ENCODE measurements at regions not wholly inside any gene's neighbourhood (a gene's known extent, or its start where the extent isn't known, plus 50 kb on each side); places are given as distances from the start of the nearest gene placed in this dataset.
A peak's percentile ranks its signal among the peaks of the same experiment; 100 is the strongest.

- no peak for DNase-seq
These were observed 494.2 kb upstream of the ZMIZ1 start for GRCh38 chr10:78574547-78574946.

GRCh38 chr10:78575400-78575799 lies 493.4 kb upstream of the ZMIZ1 start:
- DNase-seq, result peak; percentile 71

GRCh38 chr10:78576276-78576675 lies 492.5 kb upstream of the ZMIZ1 start:
- no peak for DNase-seq

- no peak for DNase-seq
These were observed 491.1 kb upstream of the ZMIZ1 start for GRCh38 chr10:78577712-78578111.

GRCh38 chr10:78578929-78579328 lies 489.8 kb upstream of the ZMIZ1 start:
- DNase-seq, result peak; percentile 20

GRCh38 chr10:78579576-78579975 lies 489.2 kb upstream of the ZMIZ1 start:
- no peak for DNase-seq

- no peak for DNase-seq
These were observed 488.8 kb upstream of the ZMIZ1 start for GRCh38 chr10:78579995-78580394.

- no peak for DNase-seq
These were observed 487.6 kb upstream of the ZMIZ1 start for GRCh38 chr10:78581133-78581694.

GRCh38 chr10:78582540-78582939 lies 486.2 kb upstream of the ZMIZ1 start:
- DNase-seq, result no peak

- DNase-seq, result no peak
These were observed 484.5 kb upstream of the ZMIZ1 start for GRCh38 chr10:78584266-78584665.

GRCh38 chr10:78584681-78585080 lies 484.1 kb upstream of the ZMIZ1 start:
- DNase-seq, result no peak

- DNase-seq, result no peak
These were observed 482.8 kb upstream of the ZMIZ1 start for GRCh38 chr10:78585952-78586351.

GRCh38 chr10:78588194-78588811 lies 480.5 kb upstream of the ZMIZ1 start:
- peak; percentile 63 for DNase-seq

GRCh38 chr10:78589687-78590086 lies 479.1 kb upstream of the ZMIZ1 start:
- DNase-seq, result no peak

GRCh38 chr10:78591066-78591465 lies 477.7 kb upstream of the ZMIZ1 start:
- DNase-seq, result no peak

- no peak for DNase-seq
These were observed 474.1 kb upstream of the ZMIZ1 start for GRCh38 chr10:78594559-78595268.

- no peak for DNase-seq
These were observed 473.5 kb upstream of the ZMIZ1 start for GRCh38 chr10:78595269-78595619.

- DNase-seq, result no peak
These were observed 472.2 kb upstream of the ZMIZ1 start for GRCh38 chr10:78596556-78596955.

GRCh38 chr10:78597796-78598555 lies 470.8 kb upstream of the ZMIZ1 start:
- DNase-seq, result no peak

GRCh38 chr10:78599122-78599853 lies 469.5 kb upstream of the ZMIZ1 start:
- no peak for DNase-seq

- no peak for DNase-seq
These were observed 468.6 kb upstream of the ZMIZ1 start for GRCh38 chr10:78600121-78600665.

- peak; percentile 11 for DNase-seq
These were observed 468.0 kb upstream of the ZMIZ1 start for GRCh38 chr10:78600740-78601139.
